Stimulated activated CD8-positive, alpha-beta memory T cell treated with anti-CD3 and anti-CD28 coated beads, Interleukin-7, amount 100 ng/mL, for 48 hours (primary cell): ENCODE measurements at regions not wholly inside any gene's neighbourhood (a gene's known extent, or its start where the extent isn't known, plus 50 kb on each side); places are given as distances from the start of the nearest gene placed in this dataset.
"Not testable (repeated sequence)": the region's sequence is repeated elsewhere in the genome, so short reads cannot be mapped to it uniquely, and the experiment has no call there.

Source experiments
- DNase-seq, 2 donors: peaks; one replicate each; pipeline ENCODE4 v3.0.0-alpha.2; 2020; ENCODE audit warnings: low read depth in 1 of 2; ENCODE audit errors: extremely low read depth in 1 of 2

DNA sequence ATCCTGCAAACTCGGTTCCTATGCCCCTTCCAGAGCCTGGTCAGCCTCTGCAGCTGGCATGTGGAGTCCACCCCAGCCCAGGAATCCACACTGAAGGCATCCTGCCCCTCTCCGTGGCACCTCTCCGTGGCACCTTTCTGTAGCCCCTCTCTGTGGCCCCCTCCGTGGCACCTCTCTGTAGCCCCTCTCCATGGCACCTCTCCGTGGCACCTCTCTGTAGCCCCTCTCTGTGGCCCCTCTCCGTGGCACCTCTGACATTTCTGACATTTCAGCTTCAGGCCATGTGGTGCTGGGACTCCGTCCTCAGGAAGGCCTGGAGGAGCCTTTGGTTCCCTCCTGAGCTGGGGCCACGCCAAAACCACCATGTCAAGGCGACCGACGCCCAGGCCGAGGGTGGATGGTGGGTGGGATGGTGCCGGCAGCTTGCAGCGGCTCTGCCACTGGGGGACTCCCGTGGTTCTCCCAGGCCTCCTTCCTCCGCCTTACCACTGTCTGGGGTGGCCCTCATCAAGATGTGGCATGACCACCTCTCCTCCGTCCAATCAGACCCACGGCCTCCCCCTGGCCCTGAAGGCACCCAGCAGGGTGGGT lies 1518.5 kb downstream of the BRD1 start:
- no peak for DNase-seq

DNA sequence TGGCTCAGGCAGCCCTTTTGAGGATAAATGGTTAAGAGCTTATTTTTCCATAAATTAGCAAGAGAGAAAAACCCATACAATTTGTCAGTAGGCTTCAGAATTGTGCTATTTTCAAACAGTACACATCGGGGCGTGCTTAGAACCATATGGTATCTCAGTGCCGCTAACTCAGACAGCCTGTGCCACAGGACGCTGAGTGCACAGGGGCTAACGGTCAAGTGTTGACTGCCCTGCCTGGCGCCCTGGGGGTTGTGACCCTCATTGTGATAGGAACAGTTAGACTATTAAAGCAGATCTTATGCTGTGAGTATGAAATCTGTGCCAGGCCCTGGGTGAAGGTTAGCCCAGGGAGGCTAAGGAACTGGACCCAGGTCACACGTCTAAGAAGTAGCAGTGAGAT lies 1519.7 kb downstream of the BRD1 start:
- DNase-seq: no peak

DNA sequence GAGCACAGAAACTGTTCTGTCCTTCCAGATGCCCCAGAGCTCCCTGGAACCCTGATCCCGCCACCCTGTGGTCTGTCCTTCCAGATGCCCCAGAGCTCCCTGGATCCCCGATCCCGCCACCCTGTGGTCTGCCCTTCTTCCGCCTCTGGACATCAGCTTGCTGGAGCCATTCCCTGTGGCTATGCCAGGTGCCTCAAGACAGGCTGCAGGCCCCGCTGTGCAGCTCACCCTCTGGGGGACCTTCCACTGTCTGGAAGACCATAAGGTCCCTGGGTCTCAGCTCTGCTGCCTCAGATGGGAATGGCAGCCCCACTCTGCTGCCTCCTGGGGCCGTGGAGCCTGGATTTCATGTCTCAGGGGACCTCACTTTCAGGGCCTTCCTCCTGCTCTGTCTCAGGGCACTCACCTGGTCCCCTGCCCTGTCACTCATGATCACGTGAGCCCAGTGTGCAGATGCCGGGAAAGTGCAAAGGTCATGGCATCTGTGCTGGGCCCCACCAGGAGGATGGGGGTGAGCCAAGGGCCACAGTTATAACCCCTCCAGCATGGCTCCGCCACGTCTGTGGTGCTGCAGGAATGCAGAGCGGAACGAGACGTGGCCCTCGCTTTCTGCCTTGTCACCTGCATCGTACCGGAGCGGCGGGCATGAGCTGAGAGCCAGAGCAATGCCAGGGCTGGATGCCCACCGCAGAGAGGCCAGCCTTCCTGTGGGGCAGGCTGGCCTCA lies 1520.7 kb downstream of the BRD1 start:
- no peak for DNase-seq

DNA sequence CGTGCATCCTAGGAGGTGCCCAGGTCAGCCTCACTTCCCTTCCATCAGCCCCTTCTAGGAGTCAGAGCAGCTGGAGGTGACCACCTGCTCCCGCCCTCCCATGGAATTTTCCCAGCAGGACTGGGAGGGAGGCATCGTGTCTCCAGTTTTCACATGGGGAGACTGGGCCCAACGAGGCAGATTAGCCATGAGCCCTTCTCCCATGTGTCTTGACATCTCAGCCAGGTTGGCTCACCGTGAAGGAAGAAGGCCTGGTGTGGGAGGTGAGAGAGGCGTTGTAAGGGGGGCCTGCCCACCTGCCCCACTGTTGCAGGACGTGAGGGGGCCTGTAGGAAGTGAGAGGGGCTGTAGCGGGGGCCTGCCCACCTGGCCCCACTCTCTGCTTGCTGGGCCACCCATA lies 1521.4 kb downstream of the BRD1 start:
- no peak for DNase-seq

DNA sequence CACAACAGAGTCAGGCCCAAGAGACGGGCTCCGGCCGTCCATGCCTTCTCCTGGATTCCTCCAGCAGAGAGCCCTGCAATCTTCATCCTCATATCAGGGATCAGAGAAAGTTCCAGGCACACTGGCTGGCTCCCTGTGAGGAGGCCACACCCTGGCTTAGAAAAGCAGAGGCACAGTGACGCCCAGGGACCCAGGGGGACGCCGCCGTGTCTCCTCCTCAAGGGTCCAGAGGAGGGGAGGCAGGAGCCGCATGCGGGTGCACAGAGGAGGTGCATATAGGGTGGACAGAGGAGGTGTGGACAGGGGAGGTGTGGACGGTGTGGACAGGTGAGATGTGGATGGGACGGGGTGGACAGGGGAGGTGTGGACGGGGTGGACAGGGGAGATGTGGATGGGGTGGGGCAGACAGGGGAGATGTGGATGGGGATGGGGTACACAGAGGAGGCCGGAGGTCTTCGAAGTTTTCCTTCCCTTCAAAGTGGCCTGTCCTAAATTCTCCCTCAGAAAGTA lies 1521.9 kb downstream of the BRD1 start:
- DNase-seq: no peak

DNA sequence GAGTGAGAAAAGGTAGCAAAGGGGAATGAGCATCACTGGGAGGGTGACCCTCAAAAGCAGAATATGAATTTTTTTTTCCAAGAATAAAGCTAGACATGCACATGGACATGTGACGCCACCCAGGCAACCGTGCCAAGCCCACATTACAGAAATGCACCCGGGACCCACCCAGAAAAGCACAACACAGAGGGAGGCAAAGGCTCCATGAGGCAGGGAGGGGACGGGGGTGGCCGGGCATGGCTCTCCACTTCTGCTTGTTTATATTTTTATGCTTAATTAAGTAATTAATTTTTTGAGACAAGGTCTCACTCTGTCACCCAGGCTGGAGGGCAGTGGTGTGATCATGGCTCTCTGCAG lies 1524.3 kb downstream of the BRD1 start:
- DNase-seq: no peak

DNA sequence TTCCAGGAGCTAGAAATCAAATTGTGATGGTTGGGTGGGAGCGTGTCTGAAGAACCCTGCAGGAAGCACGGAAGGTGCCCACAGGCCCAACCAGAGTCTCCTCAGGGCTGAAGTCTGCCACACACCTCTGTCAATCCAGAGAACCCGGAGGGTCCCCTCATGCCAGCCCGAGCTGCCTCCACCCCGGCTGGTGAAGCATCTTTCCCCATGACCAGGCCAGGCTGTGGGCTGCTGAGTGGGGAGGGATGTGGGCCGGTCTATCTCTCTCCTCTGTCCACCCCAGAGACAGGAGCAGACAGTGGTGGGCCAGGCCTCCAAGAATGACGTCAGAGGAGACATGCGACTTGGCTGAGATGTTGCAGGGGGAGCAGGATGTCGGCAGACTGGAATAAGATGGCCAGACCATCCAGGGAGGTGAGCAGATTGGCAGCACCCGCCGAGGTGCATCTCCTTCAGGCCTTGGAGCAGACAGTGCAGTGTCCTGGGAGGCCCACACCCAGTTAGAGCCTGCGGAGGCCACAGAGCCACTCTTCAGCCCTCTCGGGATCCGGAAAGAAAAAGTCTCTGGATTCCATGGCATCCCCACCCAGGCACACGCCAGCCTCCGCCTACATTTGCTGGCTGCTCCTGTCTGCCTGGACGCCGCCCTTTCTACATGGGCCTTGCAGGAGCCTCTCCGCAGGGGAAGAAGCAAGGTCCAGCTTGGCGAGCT lies 1524.9 kb downstream of the BRD1 start:
- DNase-seq: no peak

DNA sequence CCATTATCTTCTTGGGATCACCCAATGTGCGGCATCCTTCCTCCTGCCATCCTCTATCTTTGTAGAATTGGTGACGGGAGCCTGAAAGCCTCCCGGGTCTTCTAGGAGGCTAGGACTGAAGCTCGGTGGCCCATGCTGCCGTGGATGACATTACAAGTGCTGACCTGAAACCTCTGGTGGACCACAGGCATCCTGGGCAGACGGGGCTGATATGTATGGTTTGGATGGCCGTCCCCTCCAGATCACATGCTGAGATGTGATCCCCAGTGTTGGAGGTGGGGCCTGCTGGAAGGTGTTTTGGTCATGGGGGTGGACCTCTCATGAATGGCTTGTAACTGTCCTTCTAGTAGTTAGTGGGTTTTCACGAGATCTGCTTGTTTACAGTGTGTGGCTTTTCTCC lies 1525.8 kb downstream of the BRD1 start:
- no peak for DNase-seq

DNA sequence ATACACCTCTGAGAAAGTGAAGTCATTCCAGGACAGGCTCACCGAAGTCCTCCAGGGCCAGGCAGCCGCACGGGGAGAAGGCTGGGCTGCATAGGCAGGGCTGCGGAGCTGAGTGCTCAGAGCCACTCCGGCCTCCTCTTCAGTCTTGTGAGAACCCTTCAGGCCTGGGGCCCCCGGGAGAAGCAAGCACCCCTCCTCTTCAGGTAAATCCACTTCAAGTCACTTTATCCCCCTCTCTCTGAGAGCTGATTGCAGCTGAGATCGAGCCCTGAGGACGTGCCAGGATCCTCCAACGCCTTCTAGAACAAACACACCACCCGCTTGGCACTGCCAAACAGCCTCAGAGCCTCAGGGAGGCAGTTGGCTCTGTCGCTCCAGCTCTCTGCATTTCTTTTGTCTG lies 1526.3 kb downstream of the BRD1 start:
- DNase-seq: no peak

DNA sequence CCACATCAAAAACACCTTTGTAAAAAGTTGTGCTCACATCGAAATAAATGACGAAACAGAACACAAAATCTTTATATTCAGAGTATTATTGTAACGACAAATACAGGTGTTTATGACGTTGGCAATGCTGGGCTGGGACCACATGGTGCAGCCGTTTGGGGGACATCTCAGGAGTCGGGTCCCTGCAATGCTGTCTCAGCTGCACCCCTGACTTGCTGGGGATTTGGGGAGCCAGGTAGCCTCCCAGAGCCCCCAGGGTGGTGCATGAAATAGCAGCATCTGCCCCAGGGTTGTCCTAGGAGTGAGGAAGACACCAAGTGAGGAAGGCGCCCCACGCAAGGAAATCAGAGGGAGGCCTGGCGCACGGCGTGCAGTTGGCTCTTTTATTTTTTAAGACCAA lies 1526.8 kb downstream of the BRD1 start:
- no peak for DNase-seq

DNA sequence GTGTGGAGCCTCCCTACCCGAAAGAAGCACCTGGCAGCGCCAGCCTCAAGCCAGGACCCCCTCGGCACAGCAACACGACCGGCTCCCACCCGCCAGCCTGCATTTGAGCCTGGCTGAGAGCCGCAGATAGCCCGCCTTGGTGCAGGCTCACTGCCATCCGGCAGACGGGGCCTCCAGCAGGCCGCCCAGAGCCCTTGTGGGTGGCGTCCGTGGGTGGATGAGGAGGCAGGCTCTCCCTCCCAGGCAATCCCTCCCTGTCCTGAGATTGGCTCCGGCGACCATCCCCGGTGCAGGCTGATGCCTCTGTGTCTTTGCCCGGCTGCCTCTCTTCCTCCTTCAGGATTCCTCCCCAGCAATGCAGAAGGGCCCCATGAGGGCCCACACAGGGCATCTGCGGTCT lies 1527.9 kb downstream of the BRD1 start:
- no peak for DNase-seq

DNA sequence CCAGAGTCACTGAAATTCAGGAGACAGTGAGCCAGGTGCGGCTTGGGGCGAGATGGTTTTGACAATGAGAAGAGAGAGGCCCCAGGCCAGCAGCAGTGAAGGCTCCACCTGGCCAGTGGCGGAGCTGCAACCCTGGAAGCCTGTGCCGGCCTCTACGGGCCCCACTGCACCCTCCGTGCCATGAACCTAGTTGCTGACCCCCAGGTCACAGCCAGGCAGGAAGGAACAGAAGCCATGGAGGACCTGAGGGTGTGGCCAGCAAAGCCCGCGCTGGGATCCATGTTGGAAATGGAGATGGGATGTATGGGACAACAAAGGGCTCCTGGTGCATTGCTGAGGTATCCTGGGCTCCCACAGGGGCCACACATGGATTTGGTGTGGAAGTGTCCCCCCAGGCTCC lies 1528.5 kb downstream of the BRD1 start:
- DNase-seq: no peak

DNA sequence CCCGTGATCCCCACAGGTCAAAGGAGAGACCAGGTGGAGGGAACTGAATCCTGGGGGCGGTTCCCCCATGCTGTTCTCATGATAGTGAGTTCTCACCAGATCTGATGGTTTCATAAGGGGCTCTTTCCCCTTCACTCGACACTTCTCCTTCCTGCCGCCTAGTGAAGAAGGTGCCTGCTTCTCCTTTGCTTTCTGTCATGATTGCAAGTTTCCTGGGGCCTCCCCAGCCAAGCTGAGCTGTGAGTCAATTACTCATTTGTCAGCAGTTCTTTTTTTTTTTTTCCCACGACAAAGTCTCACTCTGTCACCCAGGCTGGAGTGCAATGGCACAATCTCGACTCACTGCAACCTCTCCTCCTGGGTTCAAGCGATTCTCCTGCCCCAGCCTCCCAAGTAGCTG lies 1530.4 kb downstream of the BRD1 start:
- DNase-seq: no peak

DNA sequence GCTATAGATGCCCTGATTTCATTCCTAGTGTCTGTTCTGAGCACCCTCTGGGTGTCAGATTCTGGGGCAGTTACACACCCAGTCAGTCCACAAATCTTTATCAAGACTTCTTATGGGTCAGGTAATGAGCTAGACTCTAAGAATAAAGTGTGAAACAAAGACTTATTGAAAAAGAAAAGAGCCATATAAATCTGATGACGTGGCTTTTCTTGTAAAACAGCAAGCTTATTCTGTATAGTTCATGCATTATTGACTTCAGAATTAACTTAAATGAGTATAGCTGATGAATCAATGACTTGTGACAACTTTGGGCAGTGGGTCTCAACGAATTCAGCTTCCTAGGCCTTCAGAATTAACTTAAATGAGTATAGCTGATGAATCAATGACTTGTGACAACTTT lies 1527.5 kb downstream of the TBC1D22A start:
- not testable (repeated sequence) for DNase-seq

DNA sequence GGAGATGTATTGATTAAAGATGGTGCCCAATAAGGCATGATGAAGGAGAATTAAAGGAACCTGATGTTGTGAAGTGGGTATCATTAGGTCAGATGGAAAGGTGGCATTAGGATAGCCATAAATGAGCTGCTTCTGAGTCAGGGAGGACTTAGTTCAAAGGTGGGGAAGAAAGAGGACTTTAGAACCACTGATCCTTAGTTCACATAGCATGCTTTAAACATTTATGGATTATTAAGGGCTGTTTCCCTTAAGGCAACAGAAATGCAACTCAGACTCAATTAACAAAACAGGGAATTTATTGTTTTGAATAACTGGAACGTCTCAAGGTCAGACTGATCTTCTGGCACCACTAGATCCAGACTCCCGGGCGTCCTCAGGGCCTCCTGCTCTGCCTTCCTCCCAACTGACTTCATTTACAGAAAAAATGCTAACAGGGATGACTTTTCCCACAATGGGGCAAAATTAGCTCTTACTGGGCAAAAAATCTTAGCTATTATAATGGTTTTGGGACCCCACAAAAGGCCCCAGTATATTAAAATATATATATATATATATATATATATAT lies 1526.0 kb downstream of the TBC1D22A start:
- DNase-seq: no peak

DNA sequence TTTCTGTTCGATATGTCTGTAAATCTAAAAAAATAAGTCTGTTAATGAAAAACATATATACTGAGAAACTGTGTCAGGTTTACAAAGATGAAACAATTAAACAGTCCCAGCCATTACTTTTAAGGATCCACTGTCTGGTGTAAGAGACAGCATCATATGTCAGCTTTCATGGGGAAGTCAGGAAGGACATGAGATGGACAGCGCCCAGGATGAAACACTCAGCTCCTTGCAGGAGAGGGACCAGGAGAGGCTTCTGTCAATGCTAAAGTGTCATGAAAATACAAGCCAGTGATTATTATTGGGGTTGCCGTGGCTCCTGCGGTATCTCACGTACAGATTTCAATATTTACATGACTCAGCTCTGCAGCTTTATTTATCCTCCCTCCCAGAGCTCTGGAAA lies 1524.6 kb downstream of the TBC1D22A start:
- DNase-seq: no peak

DNA sequence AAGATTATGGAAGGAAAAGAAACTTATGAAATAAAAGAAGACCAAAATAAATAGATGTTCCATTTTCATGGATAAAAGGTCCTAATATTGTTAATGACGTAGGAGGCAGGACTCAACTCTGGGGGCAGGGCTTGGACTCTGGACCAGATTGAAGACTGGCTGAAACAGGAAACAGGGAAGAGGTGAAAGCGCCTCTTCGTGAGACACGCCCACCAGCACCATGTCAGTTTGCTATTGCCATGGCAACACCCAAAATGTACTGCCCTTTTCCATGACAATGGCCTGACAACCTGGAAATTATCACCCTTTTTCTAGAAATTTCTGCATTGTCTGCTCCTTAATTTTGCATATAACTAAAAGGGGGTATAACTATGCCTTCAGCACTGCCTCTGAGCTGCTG lies 1522.2 kb downstream of the TBC1D22A start:
- DNase-seq: no peak

DNA sequence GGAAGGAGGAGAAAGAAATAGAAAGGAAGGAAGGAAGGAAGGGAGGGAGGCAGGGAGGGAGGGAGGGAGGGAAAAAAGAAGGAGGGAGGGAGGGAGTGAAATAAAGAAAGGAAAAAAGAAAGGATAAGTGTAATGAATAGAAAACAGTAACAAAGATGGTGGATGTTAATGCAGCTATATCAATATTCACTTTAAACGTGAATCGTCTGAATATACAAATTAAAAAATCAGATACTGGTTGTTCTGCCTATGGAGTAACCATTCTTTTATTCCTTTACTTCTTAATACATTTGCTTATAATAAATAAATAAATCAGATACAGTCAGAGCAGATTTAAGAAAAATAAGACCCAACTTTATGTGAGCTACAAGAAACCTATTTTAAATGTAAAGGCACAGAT lies 1520.4 kb downstream of the TBC1D22A start:
- no peak for DNase-seq

DNA sequence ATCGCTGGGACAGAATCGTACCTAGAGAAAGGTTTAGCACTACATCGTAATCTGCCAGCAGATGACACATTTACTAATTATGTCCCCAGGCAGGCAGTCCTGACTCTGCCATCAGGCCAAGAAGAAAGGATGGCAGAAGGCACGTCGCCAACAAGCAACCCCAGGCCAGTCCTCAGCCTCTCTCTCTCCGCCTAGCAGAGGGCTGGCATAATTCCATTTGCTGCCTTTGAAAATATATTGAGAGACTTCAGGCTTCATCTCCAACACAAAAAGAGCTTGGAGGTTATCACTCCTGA lies 1517.0 kb downstream of the TBC1D22A start:
- DNase-seq: no peak

DNA sequence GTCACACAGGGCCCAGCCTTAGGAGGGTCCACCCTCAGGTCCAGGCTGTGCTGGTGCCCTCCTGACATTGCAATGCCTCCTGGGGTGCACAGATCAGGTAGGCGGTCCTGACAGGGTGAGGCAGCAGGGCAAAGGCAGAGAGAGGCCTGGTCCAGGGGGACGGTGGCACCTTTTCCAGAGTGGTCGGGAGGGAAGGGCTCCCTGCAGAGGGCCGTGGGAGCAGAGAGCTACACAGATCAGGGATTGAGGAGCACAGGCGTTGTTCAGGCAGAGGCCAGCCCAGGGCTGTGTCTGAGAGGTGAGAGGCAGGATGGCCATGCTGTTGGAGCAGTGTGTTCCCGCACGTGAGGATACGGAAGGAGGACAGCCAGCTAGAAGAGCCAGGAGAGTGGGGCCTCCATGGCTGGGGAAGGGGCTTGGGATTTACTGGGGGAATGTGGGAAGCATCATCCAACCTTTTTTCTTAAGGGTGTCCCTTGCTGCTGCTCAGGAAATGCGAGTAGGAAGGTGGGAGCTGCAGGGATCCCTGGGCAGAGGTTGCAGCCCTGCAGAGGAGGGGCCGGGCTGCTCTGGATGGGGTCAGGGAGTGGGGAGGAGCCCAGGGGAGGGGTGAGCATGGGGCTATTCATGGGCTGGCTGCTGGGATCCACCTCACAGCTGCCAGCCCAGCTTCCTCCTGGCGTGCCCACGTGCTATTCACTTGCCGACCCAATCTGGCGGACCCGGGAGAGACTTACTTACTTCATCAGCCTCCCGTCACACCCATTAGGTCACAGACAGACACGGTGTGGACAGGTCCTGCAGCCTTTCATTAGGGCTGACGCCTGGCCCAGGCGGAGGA lies 1516.4 kb downstream of the TBC1D22A start:
- DNase-seq: no peak

DNA sequence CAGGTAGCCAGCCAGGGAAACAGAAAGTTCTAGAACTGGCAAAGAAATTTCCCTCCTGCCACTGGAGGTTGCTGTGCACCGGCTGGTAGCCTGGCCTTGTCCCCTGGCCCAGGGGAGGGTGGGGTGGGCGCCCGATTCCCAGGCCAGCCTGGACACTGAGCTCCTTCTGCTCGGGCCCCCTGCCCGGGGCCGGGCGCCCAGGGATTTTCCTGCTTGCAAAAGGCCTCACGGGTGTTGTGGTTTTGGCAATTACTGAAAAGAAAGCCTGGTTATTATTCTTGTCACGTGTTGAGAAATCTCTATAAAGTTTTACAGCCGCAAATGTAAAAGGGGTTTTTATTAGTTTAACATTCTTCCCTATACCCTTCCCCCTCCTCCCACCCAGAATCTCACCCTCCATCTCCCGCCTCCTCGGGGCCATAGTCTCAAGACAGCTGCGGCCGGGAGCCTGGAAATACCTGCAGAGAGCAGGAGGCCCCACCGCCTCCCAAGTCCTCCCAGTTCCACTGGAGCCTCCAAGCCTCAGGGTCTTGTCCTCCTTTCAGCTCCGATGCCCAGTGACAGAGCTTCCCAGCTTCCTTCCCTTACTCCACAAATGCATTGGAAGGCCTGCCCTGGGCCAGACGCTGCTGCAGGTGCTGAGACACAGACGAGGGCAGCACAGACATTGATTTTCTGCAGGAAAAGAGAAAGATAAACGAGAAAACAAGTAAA lies 1515.6 kb downstream of the TBC1D22A start:
- DNase-seq: no peak
